DMS 273 (cell line): ENCODE measurements at regions not wholly inside any gene's neighbourhood (a gene's known extent, or its start where the extent isn't known, plus 50 kb on each side); places are given as distances from the start of the nearest gene placed in this dataset.
"Not testable (repeated sequence)": the region's sequence is repeated elsewhere in the genome, so short reads cannot be mapped to it uniquely, and the experiment has no call there.

ENCODE experiments used
- DNase-seq: peaks from one replicate; lab custom pipeline; 2025; ENCODE audit not compliant: unreplicated experiment; lab: John Stamatoyannopoulos, UW

DNA sequence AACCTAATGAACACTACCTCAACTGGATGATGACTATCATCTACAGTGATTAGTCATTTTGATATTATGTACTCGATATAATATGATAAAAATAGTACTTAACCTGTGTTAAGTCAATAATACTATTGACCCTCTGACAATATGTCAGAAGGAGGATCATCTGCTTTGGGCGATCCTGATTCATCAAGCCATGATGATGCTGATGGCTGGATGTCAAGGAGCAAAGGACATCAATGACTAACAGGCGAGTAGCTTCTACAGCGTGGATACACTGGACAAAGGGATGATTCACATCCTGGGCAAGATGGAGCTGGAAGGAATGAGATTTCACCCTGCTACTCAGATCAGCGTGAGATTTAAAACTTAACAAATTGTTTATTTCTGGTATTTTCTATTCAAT lies 94.4 kb upstream of the SKAP2 start:
- no peak for DNase-seq

DNA sequence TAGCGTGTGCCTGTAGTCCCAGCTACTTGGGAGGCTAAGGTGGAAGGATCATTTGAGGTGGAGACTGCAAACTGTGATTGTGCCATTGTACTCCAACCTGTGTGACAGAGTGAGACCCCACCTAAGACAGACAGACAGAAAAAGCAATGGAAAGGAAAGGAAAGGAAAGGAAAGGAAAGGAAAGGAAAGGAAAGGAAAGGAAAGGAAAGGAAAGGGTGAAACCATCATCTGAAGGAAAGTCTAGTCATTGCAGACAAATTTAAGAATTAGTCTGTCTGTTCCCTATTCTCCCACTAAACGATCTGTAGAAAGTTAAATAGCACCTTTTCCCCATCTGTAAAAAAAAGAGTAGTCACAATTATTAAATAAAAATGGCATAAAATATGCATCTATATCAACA lies 91.1 kb upstream of the SKAP2 start:
- DNase-seq = no peak

- no peak for DNase-seq
Observed at GRCh38 chr7:26954951-26955350, 90.6 kb upstream of the SKAP2 start.

- DNase-seq = no peak
Observed at GRCh38 chr7:26951407-26951950, 87.1 kb upstream of the SKAP2 start.

DNA sequence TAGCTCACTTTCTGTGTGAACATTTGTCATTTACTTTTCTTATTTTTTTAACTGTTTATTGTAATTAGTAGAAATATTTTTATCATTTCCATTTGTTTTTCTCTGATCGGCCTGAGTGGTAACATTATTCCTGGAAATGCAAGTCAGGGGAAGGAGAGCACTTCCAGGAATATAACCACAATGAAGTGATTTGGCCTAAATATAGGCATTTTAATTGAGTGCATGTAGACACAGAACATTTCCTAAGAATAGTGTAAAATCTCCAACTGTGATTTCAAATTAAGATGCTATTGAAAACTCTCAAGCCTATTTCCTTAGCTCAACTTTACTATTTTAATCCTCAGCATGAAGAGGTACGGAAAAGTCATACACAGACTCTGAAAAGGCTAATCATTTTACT lies 86.5 kb upstream of the SKAP2 start:
- no peak for DNase-seq

DNA sequence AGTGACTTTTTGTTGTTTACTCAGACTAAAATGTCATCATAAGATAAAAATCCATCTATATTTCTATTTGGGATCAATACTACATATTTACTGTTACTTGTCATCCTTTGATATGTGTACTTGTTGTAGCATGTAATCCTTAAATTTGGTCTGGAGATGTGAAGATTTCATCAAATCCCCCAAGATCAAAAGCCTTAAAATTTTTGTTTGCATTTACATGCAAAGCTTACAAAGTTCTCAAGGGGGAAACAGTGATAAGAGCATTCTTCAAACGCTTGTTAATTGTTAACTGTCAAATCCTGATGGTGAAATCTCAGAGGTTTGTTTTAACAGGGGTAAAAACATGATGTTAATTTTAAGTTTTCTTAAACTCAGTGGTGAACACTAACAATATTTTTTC lies 84.9 kb upstream of the SKAP2 start:
- DNase-seq = no peak

- no peak for DNase-seq
Observed at GRCh38 chr7:26948617-26949118, 84.3 kb upstream of the SKAP2 start.

GRCh38 chr7:26944501-26945358 lies 80.3 kb upstream of the SKAP2 start:
- DNase-seq = peak; percentile 68

DNA sequence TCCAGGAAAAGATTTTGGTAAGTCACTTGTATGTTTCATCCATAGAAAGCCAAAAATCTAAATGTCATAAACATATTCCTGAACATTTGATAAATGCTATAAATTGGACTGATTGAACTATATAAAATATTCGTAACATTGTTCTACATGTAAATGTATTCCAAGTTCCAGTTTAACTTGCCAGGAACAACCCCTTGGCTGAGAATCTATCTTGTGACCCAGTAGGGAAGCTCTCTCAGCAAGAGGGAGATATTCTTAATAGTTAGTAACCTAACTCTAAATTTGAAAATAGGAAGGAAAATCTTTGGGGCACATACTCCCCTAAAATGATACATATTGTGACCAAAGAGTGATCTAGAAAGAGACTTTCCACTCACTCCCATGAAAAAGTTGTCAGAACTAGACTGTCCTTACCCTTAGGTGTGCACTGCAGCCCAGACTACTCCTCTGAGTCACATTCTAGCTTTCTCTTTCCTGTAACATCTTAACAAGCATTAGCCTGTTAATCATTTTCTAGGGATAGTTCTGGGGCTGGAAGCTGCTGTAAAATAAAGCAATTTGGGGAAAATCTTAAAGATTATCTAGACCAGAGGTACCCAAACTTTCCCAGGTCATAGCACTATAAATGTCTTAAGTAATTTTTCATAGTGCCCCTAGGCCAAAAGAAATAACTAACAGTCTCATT lies 73.7 kb upstream of the SKAP2 start:
- no peak for DNase-seq

- no peak for DNase-seq
Observed at GRCh38 chr7:26937306-26937705, 72.9 kb upstream of the SKAP2 start.

GRCh38 chr7:26932616-26933015 lies 68.2 kb upstream of the SKAP2 start:
- DNase-seq = not testable (repeated sequence)

DNA sequence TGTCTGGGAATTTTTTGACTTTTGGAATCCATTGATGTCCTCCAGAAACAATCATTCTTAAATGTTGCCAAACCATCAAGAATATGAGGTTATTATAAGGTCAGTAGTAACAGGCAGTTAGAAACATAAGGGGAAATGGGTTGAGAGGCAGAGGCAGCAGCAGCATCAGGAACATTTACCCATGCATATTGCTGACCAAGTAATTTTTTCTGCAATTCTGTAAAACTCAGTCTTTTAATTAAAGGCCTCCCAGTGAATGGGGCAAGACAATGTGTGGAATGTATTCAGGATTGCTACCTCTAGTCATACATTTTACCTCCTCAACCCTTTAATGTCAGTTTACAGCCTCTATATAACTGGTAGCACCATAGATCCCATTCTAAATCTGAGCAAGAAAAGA lies 66.5 kb upstream of the SKAP2 start:
- no peak for DNase-seq

DNA sequence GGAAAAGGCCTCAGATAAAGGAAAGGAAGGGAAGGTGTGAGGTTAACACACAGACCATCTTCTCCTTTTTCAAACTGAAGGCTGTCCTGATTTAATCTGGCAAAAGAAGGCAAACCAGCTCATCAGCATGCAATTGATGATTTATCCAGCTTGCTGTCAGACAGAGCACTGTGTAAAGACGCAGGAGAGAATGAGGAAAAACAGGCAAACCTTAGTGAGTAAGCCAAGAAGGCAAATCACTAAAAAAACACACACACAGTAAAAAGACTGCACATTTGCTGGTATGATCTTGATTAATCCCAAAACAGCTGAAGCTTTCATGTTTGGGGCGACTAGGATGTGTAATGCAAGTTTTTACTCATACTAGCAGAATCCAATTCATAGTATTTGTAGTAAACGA lies 65.8 kb upstream of the SKAP2 start:
- DNase-seq = no peak

GRCh38 chr7:26928703-26929347 lies 64.4 kb upstream of the SKAP2 start:
- no peak for DNase-seq

- DNase-seq = no peak
Observed at GRCh38 chr7:26925768-26926167, 61.4 kb upstream of the SKAP2 start.

GRCh38 chr7:26924149-26924767 lies 59.9 kb upstream of the SKAP2 start:
- DNase-seq = no peak

- no peak for DNase-seq
Observed at GRCh38 chr7:26919906-26920493, 55.6 kb upstream of the SKAP2 start.

DNA sequence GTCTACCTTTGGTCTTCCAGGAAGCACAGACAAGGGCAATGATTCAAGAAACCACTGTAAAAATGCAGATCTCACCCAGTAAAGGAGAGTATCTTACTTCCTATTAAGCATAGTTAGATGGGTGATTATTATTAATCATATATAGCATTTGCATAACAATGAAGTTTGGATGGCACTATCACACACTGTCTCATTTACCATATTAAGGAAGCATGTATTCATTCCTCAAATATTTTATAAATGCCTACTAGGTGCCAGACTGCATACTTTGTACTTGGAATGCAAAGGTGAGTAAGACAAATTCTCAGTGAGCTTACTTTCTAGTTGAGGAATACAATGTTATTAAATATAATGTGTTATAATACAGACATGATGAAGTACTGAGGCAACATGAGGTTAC lies 53.9 kb upstream of the SKAP2 start:
- no peak for DNase-seq

GRCh38 chr7:26916779-26917320 lies 52.5 kb upstream of the SKAP2 start:
- no peak for DNase-seq

DNA sequence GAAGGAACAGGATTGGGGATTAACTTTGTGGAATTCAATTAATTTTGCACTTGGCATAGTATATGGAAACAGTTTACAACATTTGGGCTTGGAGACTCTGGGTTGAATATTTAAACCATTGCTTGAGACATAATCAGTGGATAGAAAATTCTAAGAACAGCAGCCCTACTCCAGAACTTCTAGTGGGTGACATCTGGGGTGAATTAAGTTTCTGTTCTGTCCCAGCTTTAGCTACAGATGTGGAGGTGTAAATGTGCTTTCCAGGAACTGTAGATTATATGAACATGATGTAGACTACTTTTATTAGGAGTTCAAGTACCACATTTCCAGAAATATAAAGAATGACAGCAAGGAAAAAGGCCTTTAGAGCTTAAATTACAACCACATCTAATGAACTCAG lies 51.9 kb upstream of the SKAP2 start:
- DNase-seq = no peak
